GM12878 (cell line): ENCODE measurements at regions not wholly inside any gene's neighbourhood (a gene's known extent, or its start where the extent isn't known, plus 50 kb on each side); places are given as distances from the start of the nearest gene placed in this dataset.

ENCODE experiments used
- ATAC-seq: fragments of 200-7000 bp; cut with Tn5 transposase; 3 replicates; pipeline ENCODE4 v1.9.1; 2020; ENCODE audit warnings: mild to moderate bottlenecking, moderate library complexity
- BruUV-seq: library from RNA; stranded (reverse); fragments of 400-500 nt; replicated peaks from 2 replicates; lab custom pipeline; 2021; lab: Mats Ljungman, UMichigan
- CTCF ChIA-PET: fragments of 300-600 bp; sonication (Branson Sonifier 250); formaldehyde crosslinking; extraction: SDS; loops from one replicate; lab custom pipeline; 2021; ENCODE audit warnings: inconsistent platforms; lab: Yijun Ruan, JAX
- POLR2A ChIA-PET: fragments of 350-600 bp; formaldehyde crosslinking; extraction: SDS; loops from one replicate; lab custom pipeline; 2021; ENCODE audit warnings: inconsistent platforms; lab: Charles Lee
- RAD21 ChIA-PET: fragments of 300-600 bp; sonication (Branson Sonifier 250); formaldehyde crosslinking; loops from one replicate; lab custom pipeline; 2023; ENCODE audit warnings: antibody characterized with exemption; ENCODE audit not compliant: unreplicated experiment; lab: Charles Lee
- SMC1A ChIA-PET: fragments of 300-600 bp; sonication (Branson Sonifier 250); formaldehyde crosslinking; loops from one replicate; lab custom pipeline; 2023; ENCODE audit not compliant: unreplicated experiment, uncharacterized antibody; lab: Charles Lee
- DNase-seq: peaks from one replicate; pipeline ENCODE4 v3.0.0-alpha.2; 2011; ENCODE audit warnings: low read depth, low spot score
- FAIRE-seq: peaks from 3 replicates; lab custom pipeline; 2011; peaks lifted over from hg19 to GRCh38; lab: Jason Lieb, UNC
- H2AFZ ChIP-seq: 2 replicates; pipeline ENCODE4 v1.6.0; 2011; ENCODE audit warnings: low read depth, low read length, control low read depth; ENCODE audit not compliant: control insufficient read depth
- H3K27ac ChIP-seq: 2 replicates; pipeline ENCODE4 v1.5.1; 2011; ENCODE audit warnings: control low read depth; ENCODE audit not compliant: control insufficient read depth, insufficient read depth
- H3K27me3 ChIP-seq, 2 experiments: replicated peaks in 1 of 2; 2 replicates each; pipeline versions ENCODE4 v1.6.0 to v1.6.1; 2011; ENCODE audit warnings: low read length in 1 of 2; ENCODE audit not compliant: control insufficient read depth in 2 of 2, insufficient read depth in 2 of 2
- H3K36me3 ChIP-seq, 2 experiments: 2 replicates each; pipeline ENCODE4 v1.5.1; 2011; ENCODE audit warnings: low read length in 1 of 2; ENCODE audit not compliant: control insufficient read depth in 2 of 2, insufficient read depth in 2 of 2
- H3K4me1 ChIP-seq: 2 replicates; pipeline ENCODE4 v1.6.1; 2011; ENCODE audit warnings: mild to moderate bottlenecking, low read length, moderate library complexity, mixed read lengths; ENCODE audit not compliant: control insufficient read depth, insufficient read depth
- H3K4me2 ChIP-seq: 2 replicates; pipeline ENCODE4 v1.6.0; 2011; ENCODE audit warnings: control low read depth; ENCODE audit not compliant: control insufficient read depth, insufficient read depth
- H3K4me3 ChIP-seq: fragments of 200-600 bp; sonication (generic); 2 replicates; pipeline ENCODE4 v1.5.1; 2016
- H3K79me2 ChIP-seq: 2 replicates; pipeline ENCODE4 v1.6.0; 2011; ENCODE audit warnings: low read length; ENCODE audit not compliant: control insufficient read depth, insufficient read depth
- H3K9ac ChIP-seq: 2 replicates; pipeline ENCODE4 v1.8.0; 2011; ENCODE audit warnings: low read length, control low read depth, mixed read lengths; ENCODE audit not compliant: control insufficient read depth, insufficient read depth
- H3K9me3 ChIP-seq: replicated peaks from 3 replicates; pipeline ENCODE4 v1.5.1; 2011; ENCODE audit warnings: mild to moderate bottlenecking, low read length; ENCODE audit not compliant: control insufficient read depth, insufficient read depth
- H4K20me1 ChIP-seq: 2 replicates; pipeline ENCODE4 v1.6.0; 2011; ENCODE audit not compliant: control insufficient read depth, insufficient read depth
- CREB1 ChIP-seq: IDR thresholded peaks from 2 replicates; pipeline ENCODE4 v1.6.1; 2012; ENCODE audit warnings: low read depth, mild to moderate bottlenecking, inconsistent platforms
- ETV6 ChIP-seq, 2 experiments: fragments of 450-650 bp in 1 of 2; IDR thresholded peaks in 1 of 2; conservative IDR thresholded peaks in 1 of 2; 2 replicates each; pipeline ENCODE4 v1.6.1; 2014; ENCODE audit warnings: antibody characterized with exemption in 1 of 2, borderline replicate concordance in 1 of 2, low read depth in 1 of 2, mild to moderate bottlenecking in 1 of 2, moderate library complexity in 1 of 2
- GATAD2B ChIP-seq: fragments of 450-650 bp; conservative IDR thresholded peaks from 2 replicates; pipeline ENCODE4 v1.6.1; 2017; ENCODE audit warnings: low read depth, mild to moderate bottlenecking, moderate library complexity
- HCFC1 ChIP-seq: fragments of 150-350 bp; IDR thresholded peaks from 2 replicates; pipeline ENCODE4 v1.6.1; 2014; ENCODE audit warnings: low read length
- HDAC2 ChIP-seq: fragments of 200-600 bp; sonication (generic); IDR thresholded peaks from 2 replicates; pipeline ENCODE4 v1.6.1; 2017
- MEF2B ChIP-seq: fragments of 450-650 bp; IDR thresholded peaks from 2 replicates; pipeline ENCODE4 v1.6.1; 2018; ENCODE audit warnings: mild to moderate bottlenecking, moderate library complexity; ENCODE audit not compliant: partially characterized antibody, poor library complexity, severe bottlenecking
- MTA2 ChIP-seq: fragments of 450-650 bp; IDR thresholded peaks from 2 replicates; pipeline ENCODE4 v1.6.1; 2016; ENCODE audit warnings: low read depth, mild to moderate bottlenecking, moderate library complexity
- NFYA ChIP-seq: IDR thresholded peaks from 2 replicates; pipeline ENCODE4 v1.6.1; 2011; ENCODE audit warnings: low read depth, mild to moderate bottlenecking, low read length, improper control_type of control experiment, borderline replicate concordance
- NR2F1 ChIP-seq: fragments of 450-650 bp; conservative IDR thresholded peaks from 2 replicates; pipeline ENCODE4 v1.6.1; 2017; ENCODE audit warnings: mild to moderate bottlenecking
- SREBF2 ChIP-seq: IDR thresholded peaks from 2 replicates; pipeline ENCODE4 v1.6.1; 2012; ENCODE audit warnings: mild to moderate bottlenecking, low read length
- YBX1 ChIP-seq: fragments of 450-650 bp; IDR thresholded peaks from 2 replicates; pipeline ENCODE4 v1.6.1; 2016; ENCODE audit warnings: antibody characterized with exemption
- WGBS: methylation state at CpG from one replicate; pipeline ENCODE4 v1.1.6; 2016; ENCODE audit warnings: low lambda C conversion rate; ENCODE audit not compliant: insufficient replicate concordance, insufficient coverage; ENCODE audit errors: missing lambda C conversion rate; 5-methylcytosine and 5-hydroxymethylcytosine counted together
- in situ Hi-C: fragments of 300-500 bp; cut with MboI; formaldehyde crosslinking; loops from 9 replicates; pipeline ENCODE4 v1.14.3; 2018; ENCODE audit warnings: mixed read lengths
- intact Hi-C: fragments of 100-400 bp; cut with micrococcal nuclease; formaldehyde crosslinking; loops from one replicate; pipeline ENCODE4 v1.14.2; 2022; ENCODE audit not compliant: unreplicated experiment
- TF ChIP-seq, protein P1 (sequence below): IDR thresholded peaks from 2 replicates; pipeline ENCODE4 v1.6.1; 2012; ENCODE audit warnings: low read depth, low read length, improper control_type of control experiment
- TF ChIP-seq, protein P2 (sequence below): fragments of 450-650 bp; IDR thresholded peaks from 2 replicates; pipeline ENCODE4 v1.6.1; 2017; ENCODE audit warnings: mild to moderate bottlenecking, moderate library complexity
- TF ChIP-seq, protein P3 (sequence below): fragments of 150-350 bp; IDR thresholded peaks from 2 replicates; pipeline ENCODE4 v1.6.1; 2016; ENCODE audit warnings: low read depth, low read length
- TF ChIP-seq, protein P4 (sequence below): fragments of 450-650 bp; IDR thresholded peaks from 2 replicates; pipeline ENCODE4 v1.6.1; 2018; ENCODE audit warnings: borderline replicate concordance, mild to moderate bottlenecking; ENCODE audit not compliant: partially characterized antibody

DNA sequence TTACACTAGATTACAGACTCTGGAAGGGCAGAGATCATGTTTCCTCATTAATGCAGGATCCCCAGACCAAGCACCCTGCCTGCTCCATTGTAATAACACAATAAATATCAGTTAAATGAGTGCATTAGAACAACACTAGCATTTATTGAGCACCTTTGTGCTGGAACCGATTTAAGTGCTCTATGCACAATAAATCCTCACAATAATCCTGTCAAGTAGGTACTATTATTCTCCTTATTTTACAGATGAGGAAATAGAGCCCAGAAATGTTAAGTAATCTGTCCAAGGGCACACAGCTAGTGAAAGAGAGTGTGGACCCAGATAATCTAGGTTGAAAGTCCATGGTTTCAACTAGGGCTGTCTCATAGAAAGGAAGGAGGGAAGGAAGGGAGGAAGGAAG, 69.8 kb downstream of the MAP1LC3B2 start:
- FAIRE-seq (no peak), DNase-seq (no peak), ATAC-seq (no peak)
- Histone ChIP-seq H2AFZ (no peak overlapping the region), H3K9me3 (no peaks in the 10 kb centered on the region; the same call in 2 of the 3 replicates), H3K4me2 (no peak overlapping the region), H4K20me1 (no peaks in the 10 kb centered on the region), H3K4me1 (no peaks in the 10 kb centered on the region), H3K36me3 (no peaks in the 10 kb centered on the region), H3K27ac (no peak overlapping the region), H3K79me2 (no peaks in the 10 kb centered on the region), H3K4me3 (no peak overlapping the region), H3K27me3 (peaks cover 0 to 6% of the 10 kb centered on the region in 2 experiments; a peak in 2 of 4 replicates), H3K9ac (no peak overlapping the region)
- in situ Hi-C loops (no loop called here), intact Hi-C loops (no loop called here)
- ChIA-PET RAD21 (no interaction called here), CTCF (no interaction called here), POLR2A (no interaction called here), SMC1A (no interaction called here)
- 23% methylated on average over 1 of the region's 1 CpG for WGBS
- no TSS peak for BruUV-seq
- TF ChIP-seq YBX1, result no peak
- TF ChIP-seq NFYA, result no peak
- TF ChIP-seq, protein P1, sequence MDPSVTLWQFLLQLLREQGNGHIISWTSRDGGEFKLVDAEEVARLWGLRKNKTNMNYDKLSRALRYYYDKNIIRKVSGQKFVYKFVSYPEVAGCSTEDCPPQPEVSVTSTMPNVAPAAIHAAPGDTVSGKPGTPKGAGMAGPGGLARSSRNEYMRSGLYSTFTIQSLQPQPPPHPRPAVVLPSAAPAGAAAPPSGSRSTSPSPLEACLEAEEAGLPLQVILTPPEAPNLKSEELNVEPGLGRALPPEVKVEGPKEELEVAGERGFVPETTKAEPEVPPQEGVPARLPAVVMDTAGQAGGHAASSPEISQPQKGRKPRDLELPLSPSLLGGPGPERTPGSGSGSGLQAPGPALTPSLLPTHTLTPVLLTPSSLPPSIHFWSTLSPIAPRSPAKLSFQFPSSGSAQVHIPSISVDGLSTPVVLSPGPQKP, result no peak
- no peak for TF ChIP-seq HDAC2
- TF ChIP-seq HCFC1, result no peak
- TF ChIP-seq GATAD2B, result no peak
- TF ChIP-seq, protein P2, sequence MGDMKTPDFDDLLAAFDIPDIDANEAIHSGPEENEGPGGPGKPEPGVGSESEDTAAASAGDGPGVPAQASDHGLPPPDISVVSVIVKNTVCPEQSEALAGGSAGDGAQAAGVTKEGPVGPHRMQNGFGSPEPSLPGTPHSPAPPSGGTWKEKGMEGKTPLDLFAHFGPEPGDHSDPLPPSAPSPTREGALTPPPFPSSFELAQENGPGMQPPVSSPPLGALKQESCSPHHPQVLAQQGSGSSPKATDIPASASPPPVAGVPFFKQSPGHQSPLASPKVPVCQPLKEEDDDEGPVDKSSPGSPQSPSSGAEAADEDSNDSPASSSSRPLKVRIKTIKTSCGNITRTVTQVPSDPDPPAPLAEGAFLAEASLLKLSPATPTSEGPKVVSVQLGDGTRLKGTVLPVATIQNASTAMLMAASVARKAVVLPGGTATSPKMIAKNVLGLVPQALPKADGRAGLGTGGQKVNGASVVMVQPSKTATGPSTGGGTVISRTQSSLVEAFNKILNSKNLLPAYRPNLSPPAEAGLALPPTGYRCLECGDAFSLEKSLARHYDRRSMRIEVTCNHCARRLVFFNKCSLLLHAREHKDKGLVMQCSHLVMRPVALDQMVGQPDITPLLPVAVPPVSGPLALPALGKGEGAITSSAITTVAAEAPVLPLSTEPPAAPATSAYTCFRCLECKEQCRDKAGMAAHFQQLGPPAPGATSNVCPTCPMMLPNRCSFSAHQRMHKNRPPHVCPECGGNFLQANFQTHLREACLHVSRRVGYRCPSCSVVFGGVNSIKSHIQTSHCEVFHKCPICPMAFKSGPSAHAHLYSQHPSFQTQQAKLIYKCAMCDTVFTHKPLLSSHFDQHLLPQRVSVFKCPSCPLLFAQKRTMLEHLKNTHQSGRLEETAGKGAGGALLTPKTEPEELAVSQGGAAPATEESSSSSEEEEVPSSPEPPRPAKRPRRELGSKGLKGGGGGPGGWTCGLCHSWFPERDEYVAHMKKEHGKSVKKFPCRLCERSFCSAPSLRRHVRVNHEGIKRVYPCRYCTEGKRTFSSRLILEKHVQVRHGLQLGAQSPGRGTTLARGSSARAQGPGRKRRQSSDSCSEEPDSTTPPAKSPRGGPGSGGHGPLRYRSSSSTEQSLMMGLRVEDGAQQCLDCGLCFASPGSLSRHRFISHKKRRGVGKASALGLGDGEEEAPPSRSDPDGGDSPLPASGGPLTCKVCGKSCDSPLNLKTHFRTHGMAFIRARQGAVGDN, result no peak
- no peak for TF ChIP-seq NR2F1
- no peak for TF ChIP-seq MTA2
- no peak for TF ChIP-seq ETV6 (conservative IDR thresholded peaks at IDR 0.05 in 1 of 2, IDR thresholded peaks at IDR 0.05 in 1 of 2; ENCODE audit: borderline replicate concordance in 1 of 2, low read depth in 1 of 2)
- TF ChIP-seq, protein P3, sequence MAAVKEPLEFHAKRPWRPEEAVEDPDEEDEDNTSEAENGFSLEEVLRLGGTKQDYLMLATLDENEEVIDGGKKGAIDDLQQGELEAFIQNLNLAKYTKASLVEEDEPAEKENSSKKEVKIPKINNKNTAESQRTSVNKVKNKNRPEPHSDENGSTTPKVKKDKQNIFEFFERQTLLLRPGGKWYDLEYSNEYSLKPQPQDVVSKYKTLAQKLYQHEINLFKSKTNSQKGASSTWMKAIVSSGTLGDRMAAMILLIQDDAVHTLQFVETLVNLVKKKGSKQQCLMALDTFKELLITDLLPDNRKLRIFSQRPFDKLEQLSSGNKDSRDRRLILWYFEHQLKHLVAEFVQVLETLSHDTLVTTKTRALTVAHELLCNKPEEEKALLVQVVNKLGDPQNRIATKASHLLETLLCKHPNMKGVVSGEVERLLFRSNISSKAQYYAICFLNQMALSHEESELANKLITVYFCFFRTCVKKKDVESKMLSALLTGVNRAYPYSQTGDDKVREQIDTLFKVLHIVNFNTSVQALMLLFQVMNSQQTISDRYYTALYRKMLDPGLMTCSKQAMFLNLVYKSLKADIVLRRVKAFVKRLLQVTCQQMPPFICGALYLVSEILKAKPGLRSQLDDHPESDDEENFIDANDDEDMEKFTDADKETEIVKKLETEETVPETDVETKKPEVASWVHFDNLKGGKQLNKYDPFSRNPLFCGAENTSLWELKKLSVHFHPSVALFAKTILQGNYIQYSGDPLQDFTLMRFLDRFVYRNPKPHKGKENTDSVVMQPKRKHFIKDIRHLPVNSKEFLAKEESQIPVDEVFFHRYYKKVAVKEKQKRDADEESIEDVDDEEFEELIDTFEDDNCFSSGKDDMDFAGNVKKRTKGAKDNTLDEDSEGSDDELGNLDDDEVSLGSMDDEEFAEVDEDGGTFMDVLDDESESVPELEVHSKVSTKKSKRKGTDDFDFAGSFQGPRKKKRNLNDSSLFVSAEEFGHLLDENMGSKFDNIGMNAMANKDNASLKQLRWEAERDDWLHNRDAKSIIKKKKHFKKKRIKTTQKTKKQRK, result no peak
- no peak for TF ChIP-seq CREB1
- no peak for TF ChIP-seq SREBF2
- TF ChIP-seq MEF2B, result no peak
- TF ChIP-seq, protein P4, sequence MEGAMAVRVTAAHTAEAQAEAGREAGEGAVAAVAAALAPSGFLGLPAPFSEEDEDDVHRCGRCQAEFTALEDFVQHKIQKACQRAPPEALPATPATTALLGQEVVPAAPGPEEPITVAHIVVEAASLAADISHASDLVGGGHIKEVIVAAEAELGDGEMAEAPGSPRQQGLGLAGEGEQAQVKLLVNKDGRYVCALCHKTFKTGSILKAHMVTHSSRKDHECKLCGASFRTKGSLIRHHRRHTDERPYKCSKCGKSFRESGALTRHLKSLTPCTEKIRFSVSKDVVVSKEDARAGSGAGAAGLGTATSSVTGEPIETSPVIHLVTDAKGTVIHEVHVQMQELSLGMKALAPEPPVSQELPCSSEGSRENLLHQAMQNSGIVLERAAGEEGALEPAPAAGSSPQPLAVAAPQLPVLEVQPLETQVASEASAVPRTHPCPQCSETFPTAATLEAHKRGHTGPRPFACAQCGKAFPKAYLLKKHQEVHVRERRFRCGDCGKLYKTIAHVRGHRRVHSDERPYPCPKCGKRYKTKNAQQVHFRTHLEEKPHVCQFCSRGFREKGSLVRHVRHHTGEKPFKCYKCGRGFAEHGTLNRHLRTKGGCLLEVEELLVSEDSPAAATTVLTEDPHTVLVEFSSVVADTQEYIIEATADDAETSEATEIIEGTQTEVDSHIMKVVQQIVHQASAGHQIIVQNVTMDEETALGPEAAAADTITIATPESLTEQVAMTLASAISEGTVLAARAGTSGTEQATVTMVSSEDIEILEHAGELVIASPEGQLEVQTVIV, result no peak
